Prostate gland (tissue), 2 donors: ENCODE measurements at regions not wholly inside any gene's neighbourhood (a gene's known extent, or its start where the extent isn't known, plus 50 kb on each side); places are given as distances from the start of the nearest gene placed in this dataset.

Experiments
- POLR2AphosphoS5 ChIP-seq: sonication (generic); formaldehyde crosslinking; IDR thresholded peaks from one replicate; pipeline ENCODE4 v1.6.1; 2017; ENCODE audit warnings: antibody characterized with exemption
- TF ChIP-seq, protein P1 (sequence below), 4 experiments: fragments of 200-600 bp in 2 of 4; fragments of 450-650 bp in 2 of 4; sonication (generic) in 2 of 4; IDR thresholded peaks; 1 replicate in 3 of 4; 2 replicates in 1 of 4; pipeline ENCODE4 v1.5.1; 2016 to 2019; ENCODE audit warnings: antibody characterized with exemption in 4 of 4, mild to moderate bottlenecking in 2 of 4, moderate library complexity in 2 of 4

DNA sequence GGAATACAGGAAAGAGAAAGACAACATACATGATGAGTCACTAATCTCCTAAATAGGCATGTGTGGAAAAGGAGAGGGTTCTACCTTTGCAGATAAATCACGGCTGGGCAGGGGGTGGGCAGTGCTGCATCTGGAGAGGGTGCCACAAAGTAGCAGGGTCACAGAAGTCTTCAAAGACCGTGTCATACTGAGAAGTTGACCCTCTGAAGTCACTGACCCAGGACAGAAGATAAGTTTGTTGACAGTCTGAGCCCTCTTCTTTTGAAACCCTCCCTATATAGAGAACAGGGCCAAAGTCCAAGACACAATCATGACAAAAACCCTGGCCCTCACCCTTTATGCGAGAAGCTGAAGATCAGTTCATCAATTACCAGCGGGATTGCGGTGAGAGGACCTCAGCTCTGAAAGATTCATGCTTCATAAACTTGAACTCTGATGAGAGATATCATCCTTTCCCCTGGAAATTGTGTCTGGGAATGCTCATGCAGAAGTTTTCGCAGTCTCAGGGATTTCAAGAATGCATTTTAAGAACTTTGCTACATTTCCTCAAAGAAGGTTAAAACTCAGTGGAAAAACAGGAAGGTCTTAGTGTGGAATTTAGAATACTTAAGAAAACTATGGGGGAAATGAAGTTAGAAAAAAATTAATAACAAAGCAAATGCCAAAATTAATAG lies 129.5 kb downstream of the FAM124B start:
- TF ChIP-seq, protein P1, sequence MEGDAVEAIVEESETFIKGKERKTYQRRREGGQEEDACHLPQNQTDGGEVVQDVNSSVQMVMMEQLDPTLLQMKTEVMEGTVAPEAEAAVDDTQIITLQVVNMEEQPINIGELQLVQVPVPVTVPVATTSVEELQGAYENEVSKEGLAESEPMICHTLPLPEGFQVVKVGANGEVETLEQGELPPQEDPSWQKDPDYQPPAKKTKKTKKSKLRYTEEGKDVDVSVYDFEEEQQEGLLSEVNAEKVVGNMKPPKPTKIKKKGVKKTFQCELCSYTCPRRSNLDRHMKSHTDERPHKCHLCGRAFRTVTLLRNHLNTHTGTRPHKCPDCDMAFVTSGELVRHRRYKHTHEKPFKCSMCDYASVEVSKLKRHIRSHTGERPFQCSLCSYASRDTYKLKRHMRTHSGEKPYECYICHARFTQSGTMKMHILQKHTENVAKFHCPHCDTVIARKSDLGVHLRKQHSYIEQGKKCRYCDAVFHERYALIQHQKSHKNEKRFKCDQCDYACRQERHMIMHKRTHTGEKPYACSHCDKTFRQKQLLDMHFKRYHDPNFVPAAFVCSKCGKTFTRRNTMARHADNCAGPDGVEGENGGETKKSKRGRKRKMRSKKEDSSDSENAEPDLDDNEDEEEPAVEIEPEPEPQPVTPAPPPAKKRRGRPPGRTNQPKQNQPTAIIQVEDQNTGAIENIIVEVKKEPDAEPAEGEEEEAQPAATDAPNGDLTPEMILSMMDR (IDR thresholded peaks at IDR 0.05) = no peak
- TF ChIP-seq POLR2AphosphoS5 = no peak
